Suppressor macrophage (primary cell): ENCODE measurements at regions not wholly inside any gene's neighbourhood (a gene's known extent, or its start where the extent isn't known, plus 50 kb on each side); places are given as distances from the start of the nearest gene placed in this dataset.

Experiments
- DNase-seq, 4 experiments: peaks; one replicate each; pipeline ENCODE4 v3.0.0-alpha.2; 2020 to 2022

DNA sequence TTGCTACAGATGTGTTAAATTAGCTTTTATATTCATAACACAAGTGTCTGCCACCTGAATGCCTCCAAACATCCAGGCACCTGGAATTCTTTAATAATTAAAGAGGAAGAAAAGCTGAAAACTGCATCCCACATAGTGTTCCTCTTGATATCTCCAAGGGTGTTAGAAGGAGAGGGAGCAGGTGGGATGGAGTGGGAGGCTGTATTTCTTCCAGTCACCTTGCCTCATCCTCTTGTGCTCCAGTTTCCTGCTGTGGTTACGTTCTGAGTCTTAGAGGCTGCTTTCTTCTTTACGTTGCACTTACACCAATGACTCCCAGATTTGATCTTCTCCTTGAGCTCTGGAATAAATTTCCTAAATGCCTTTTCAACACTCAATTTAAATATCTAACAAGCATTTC is 230.3 kb upstream of the LYPLAL1 start:
- no peak for DNase-seq

DNA sequence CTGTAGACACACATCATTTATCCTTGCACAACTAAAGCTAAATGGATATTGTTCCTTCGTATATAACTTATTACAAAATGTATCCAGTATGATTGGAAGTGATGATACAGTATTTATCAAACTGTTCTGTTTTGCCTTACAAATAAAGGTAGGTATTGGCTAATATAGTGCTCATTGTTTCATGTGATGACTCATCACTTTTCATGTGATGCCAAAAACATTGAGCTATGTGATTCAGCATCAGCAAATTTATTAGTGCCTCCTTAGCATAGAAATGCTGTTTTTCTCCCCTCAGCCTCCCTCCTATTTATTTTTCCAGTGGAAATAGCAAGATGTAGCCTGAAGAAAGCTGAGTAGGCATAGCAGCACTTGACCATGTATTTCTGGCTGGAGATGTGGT is 228.6 kb upstream of the LYPLAL1 start:
- DNase-seq = no peak

DNA sequence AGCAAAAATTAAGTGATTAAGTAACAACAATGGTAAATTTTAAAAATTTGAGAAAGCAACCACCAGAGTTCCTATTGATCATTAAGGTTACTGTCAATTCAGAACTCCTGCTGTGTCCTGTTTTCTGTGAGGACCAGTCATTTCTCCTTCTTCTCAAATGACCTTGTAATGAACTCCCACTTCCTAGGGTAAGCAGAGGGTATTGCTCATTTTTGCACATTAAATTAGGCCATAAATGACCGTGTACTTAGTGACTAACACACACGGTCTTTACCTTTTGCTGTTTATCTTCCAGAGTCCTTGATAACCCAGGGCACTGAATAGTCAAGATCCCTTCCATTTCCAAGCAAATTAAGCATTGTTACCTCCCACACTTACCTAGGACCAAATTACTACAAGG is 227.5 kb upstream of the LYPLAL1 start:
- DNase-seq = no peak

- no peak for DNase-seq
These were observed 225.2 kb upstream of the LYPLAL1 start for GRCh38 chr1:218948446-218948845.

DNA sequence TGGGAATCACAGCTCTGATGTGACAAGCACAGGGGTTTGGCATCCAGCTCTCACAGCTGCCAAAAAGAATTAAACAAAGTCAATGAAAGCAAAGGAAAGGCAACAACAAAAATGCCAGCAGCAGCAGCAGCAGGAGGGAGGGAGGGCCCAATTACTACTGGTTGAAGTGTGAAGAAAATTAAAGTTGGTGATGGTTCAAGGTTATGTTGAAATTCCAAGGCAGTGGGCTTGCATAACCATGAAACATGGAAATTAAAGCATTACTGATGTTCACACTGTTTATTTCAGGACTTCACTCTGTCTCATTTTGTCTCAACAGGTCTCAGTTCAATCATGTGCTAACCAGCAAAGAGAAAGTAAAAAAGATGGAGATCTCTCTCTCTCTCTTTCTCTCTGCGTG is 220.3 kb upstream of the LYPLAL1 start:
- DNase-seq = no peak

- DNase-seq = no peak
These were observed 215.7 kb upstream of the LYPLAL1 start for GRCh38 chr1:218957971-218958370.

DNA sequence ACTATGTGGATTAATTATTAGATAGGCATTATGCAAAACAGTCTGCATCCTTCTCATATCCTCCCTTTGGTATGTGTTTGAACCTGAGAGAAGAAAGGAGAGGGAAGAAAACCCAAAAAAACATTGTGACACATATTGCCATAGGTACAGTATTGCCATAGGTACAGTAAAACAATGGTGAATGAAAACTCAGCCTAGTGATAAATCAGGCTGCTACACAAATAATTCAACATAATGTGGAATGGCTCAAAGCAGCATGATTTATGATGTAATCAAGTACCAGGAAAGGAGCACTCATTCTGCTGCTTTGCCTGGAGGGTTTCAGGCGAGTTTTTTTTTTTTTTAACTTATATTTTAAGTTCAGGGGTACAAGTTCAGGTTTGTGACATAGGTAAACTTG is 213.9 kb upstream of the LYPLAL1 start:
- no peak for DNase-seq

DNA sequence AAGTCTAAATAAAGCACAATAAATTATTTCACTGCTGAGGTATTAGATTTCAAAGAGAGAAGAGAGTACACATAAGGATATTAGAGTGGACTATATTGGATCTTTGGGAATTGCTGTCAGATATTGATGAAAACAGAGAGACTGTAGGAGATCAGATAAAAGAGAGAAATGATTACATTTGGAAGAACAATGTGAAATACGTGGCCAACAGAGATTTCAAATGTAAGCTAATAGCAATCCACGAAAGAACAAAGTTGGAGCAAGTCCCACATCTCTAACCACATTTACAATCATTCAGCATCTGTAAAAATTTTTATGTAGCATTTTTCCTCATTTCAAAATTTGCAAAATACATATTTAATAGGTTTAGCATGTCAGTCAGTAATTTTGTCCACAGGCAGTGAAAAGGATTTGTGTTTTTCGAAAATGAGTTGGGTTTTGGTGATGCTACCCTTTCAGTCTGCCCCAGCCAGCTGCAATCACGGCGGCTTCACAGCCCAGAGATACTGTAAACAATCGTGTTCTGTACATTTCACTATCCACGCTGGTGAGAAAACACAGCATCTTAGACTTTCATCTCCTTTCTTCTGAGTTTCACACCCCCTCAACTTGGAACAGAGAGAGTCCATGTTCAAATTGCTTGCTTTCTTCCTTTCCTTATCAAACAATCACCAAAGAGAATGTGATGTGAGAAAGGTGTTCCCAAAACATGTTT is 209.1 kb upstream of the LYPLAL1 start:
- DNase-seq = no peak

DNA sequence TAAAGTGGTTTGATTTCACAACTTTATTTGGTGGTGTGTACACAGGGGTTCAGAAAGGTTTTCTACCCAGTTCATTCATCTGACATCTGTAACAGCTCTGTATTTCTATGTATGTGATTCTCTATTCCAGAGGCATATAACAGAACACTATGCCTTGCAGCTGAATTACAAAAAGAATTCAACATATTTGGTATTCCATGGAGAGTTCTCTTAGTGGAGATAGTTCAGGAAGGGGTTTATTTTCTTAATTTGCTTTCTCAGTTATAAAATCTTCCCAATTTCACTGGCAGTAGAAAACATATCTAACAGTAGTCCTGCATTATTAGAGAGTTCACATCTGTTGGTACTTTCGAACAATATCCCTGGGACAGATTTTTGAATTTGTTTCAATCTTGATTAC is 207.9 kb upstream of the LYPLAL1 start:
- DNase-seq = no peak

DNA sequence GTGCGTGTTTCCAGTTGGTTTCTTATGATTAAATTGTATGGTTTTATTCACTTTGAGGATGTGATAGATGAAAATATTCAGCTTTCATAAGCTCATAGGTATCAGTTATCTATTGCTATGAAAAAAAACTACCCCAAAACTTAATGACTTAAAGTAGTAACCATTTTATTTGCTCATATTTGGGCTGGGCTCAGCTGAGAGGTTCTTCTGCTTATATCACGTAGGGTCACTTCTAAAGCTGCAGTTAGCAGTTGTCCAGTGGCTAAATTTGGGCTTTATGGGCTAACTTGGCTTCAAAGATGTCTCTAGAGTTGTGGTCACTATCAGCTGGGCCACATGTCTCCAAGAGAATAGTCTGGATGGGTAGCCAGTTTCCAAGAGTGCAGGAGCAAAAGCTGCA is 206.4 kb upstream of the LYPLAL1 start:
- DNase-seq = no peak

- no peak for DNase-seq
These were observed 205.8 kb upstream of the LYPLAL1 start for GRCh38 chr1:218967836-218968235.

GRCh38 chr1:218969006-218969405 is 204.7 kb upstream of the LYPLAL1 start:
- DNase-seq = no peak

DNA sequence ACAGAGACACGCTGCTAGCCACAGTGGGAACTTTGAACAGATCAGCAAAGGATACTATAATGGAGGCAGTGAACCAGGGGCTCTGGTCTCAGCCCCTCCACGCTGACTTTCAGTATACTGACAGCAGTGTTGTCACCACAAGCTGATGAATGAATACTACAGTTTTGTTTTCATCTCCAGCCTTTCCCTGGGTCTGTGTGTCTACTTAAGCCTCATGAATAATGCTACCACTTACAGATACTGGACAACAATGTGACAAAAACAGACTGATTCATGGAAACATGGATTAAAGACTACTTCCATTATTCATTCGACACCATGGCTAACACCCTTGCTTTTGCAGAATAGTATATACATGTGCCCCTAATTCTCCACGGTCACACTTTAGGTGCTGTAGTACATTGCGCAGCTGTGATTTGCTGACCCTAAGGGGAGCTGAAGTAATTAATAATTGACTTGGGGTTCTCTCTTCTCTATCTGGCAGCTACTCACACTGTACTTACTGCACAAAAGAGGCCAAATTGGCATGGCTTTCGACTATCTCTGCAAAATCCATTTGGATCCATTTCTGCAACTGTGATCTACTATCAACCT is 203.2 kb upstream of the LYPLAL1 start:
- no peak for DNase-seq

- DNase-seq = no peak
These were observed 202.5 kb upstream of the LYPLAL1 start for GRCh38 chr1:218971156-218971555.

GRCh38 chr1:218980881-218981280 is 192.8 kb upstream of the LYPLAL1 start:
- DNase-seq = no peak

GRCh38 chr1:218982482-218982881 is 191.2 kb upstream of the LYPLAL1 start:
- DNase-seq = no peak

GRCh38 chr1:218983433-218983832 is 190.2 kb upstream of the LYPLAL1 start:
- DNase-seq = no peak

DNA sequence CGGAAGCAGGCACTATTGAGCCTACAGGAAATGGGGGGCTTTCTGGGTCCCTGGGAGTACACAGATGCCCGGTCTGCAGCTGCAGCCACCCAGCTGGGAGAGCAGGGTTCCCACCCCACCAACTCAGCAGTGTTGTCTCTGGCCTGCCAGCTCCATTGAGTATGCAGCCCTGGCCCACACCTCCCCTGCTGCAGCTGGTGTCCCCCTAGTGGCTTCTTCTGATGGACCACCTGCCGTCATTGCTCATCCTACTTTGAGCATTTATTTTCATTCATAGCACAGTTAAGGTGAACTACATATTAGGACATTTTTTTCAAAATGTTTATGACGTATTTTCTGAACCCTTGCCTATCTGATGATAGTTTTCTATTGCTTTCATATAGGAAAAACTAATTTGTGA is 189.8 kb upstream of the LYPLAL1 start:
- DNase-seq = no peak

DNA sequence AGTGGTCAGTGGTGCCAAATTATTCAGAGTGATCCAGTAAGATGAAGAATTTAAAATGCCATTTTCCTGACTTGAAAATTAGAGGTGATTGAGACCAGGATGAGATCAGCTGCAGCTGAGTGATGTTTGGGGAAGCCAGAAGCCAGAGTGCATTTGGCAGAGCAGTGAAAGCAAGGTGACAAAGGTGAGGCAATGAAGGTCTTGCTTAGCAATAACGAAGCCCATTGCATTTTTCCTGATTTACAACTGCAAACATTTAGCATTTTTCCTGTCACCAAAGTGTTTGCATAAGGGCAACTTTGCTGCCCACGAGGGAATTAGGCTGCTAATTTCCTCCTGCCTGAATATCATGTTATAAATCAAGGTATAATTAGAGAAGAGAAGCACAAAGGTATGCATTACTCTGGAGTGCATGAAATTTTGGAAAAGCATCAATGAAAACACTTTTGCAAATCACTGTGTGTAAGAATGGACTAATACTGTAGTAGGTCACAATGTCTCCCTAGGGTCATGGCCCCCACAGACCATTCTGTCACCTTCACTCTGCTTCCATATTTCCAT is 188.2 kb upstream of the LYPLAL1 start:
- no peak for DNase-seq

GRCh38 chr1:218986816-218987215 is 186.9 kb upstream of the LYPLAL1 start:
- DNase-seq = no peak

DNA sequence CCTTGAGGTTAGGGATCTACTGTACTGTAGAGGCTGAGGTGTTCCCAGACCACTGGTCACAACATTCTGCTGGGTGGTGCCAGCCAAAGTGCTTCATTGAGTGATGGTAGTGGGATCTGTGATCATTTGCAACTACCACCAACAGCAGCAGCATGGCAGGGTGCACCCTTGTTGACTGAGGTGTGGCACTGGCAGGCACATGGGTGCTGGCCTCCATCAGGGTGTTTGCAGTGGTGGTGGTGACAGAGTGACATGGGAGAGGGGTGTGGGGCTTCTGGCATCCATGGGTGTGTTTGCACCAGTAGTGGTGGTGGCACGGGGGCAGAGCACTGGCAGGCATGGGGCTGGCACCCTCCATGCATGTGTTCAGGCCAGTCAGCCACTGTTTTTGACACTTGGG is 183.7 kb upstream of the LYPLAL1 start:
- DNase-seq = no peak

DNA sequence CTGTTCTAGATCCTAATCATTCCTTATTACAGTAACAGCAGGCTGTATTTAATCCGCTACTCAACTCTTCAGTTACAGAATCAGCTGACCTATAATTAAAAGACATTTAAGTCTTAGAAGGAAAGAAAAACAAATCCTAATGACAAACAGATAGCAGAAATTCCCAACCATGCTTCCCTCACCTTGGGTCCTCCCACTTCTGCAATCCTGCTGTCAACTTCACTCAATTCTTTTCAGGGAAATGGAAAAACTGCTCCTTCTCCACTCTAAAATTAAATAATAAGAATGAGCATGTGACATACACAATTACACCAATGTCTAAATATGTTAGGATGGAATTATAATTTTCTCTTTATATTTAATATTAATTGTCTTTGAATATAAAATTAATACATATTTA is 182.6 kb upstream of the LYPLAL1 start:
- DNase-seq = no peak

DNA sequence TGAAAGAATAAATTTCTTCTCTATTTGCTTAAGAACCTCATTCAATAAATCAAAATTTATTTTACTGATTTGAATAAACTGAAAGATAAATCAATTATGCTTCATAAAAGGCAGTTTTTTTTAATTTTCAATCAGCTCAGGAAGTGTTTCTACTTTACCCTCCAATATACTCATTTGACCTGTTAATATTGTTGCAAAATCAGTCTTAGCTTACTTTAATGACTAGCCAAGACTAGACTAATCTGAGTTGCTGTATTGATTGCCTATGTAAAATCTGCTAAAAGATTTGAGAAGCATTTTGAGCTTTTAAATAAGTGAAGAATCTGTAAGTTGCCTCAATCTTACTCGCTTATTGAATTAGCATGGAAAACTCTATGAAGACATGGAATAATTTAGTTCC is 179.1 kb upstream of the LYPLAL1 start:
- no peak for DNase-seq

GRCh38 chr1:218995091-218995665 is 178.5 kb upstream of the LYPLAL1 start:
- no peak for DNase-seq
